HG02763 (cell line): ENCODE measurements at regions not wholly inside any gene's neighbourhood (a gene's known extent, or its start where the extent isn't known, plus 50 kb on each side); places are given as distances from the start of the nearest gene placed in this dataset.
"Not testable (repeated sequence)": the region's sequence is repeated elsewhere in the genome, so short reads cannot be mapped to it uniquely, and the experiment has no call there.

Source experiments
- ATAC-seq: cut with Tn5 transposase; IDR thresholded peaks from one replicate; pipeline ENCODE4 v1.9.1; 2021; ENCODE audit warnings: mild to moderate bottlenecking, moderate library complexity; ENCODE audit not compliant: unreplicated experiment

- ATAC-seq, result not testable (repeated sequence)
Observed at GRCh38 chr4:188796600-188796999, 657.4 kb downstream of the TRIML1 start.

- not testable (repeated sequence) for ATAC-seq
Observed at GRCh38 chr4:188797011-188797410, 657.8 kb downstream of the TRIML1 start.

GRCh38 chr4:188804861-188805260 lies 665.6 kb downstream of the TRIML1 start:
- no peak for ATAC-seq

- no peak for ATAC-seq
Observed at GRCh38 chr4:188811121-188811520, 671.9 kb downstream of the TRIML1 start.

GRCh38 chr4:188812644-188813043 lies 673.4 kb downstream of the TRIML1 start:
- no peak for ATAC-seq

- ATAC-seq, result no peak
Observed at GRCh38 chr4:188818300-188818699, 679.1 kb downstream of the TRIML1 start.

GRCh38 chr4:188819233-188819632 lies 680.0 kb downstream of the TRIML1 start:
- no peak for ATAC-seq

GRCh38 chr4:188821500-188821899 lies 682.3 kb downstream of the TRIML1 start:
- ATAC-seq, result no peak

- no peak for ATAC-seq
Observed at GRCh38 chr4:188822698-188823097, 683.5 kb downstream of the TRIML1 start.

- ATAC-seq, result no peak
Observed at GRCh38 chr4:188824553-188824952, 685.3 kb downstream of the TRIML1 start.

- ATAC-seq, result no peak
Observed at GRCh38 chr4:188826393-188826792, 687.2 kb downstream of the TRIML1 start.

GRCh38 chr4:188839704-188840103 lies 700.5 kb downstream of the TRIML1 start:
- no peak for ATAC-seq

- no peak for ATAC-seq
Observed at GRCh38 chr4:188841523-188841922, 702.3 kb downstream of the TRIML1 start.

GRCh38 chr4:188854436-188854835 lies 715.2 kb downstream of the TRIML1 start:
- ATAC-seq, result no peak

- ATAC-seq, result no peak
Observed at GRCh38 chr4:188858696-188859095, 719.5 kb downstream of the TRIML1 start.

GRCh38 chr4:188864741-188865140 lies 725.5 kb downstream of the TRIML1 start:
- ATAC-seq, result no peak

GRCh38 chr4:188867796-188868195 lies 728.6 kb downstream of the TRIML1 start:
- ATAC-seq, result no peak

- ATAC-seq, result no peak
Observed at GRCh38 chr4:188869581-188869980, 730.3 kb downstream of the TRIML1 start.

GRCh38 chr4:188872809-188873208 lies 733.6 kb downstream of the TRIML1 start:
- no peak for ATAC-seq

GRCh38 chr4:188876881-188877280 lies 737.6 kb downstream of the TRIML1 start:
- ATAC-seq, result no peak

- ATAC-seq, result no peak
Observed at GRCh38 chr4:188879598-188879997, 740.4 kb downstream of the TRIML1 start.

GRCh38 chr4:188887905-188888304 lies 748.7 kb downstream of the TRIML1 start:
- no peak for ATAC-seq

- no peak for ATAC-seq
Observed at GRCh38 chr4:188892837-188893236, 753.6 kb downstream of the TRIML1 start.

- ATAC-seq, result no peak
Observed at GRCh38 chr4:188903986-188904385, 764.7 kb downstream of the TRIML1 start.
